GM12891 (cell line): ENCODE measurements at regions not wholly inside any gene's neighbourhood (a gene's known extent, or its start where the extent isn't known, plus 50 kb on each side); places are given as distances from the start of the nearest gene placed in this dataset.

Experiments
- DNase-seq: peaks from one replicate; pipeline ENCODE4 v3.0.0; 2011; ENCODE audit warnings: low spot score; ENCODE audit not compliant: insufficient read length
- FAIRE-seq: peaks from 2 replicates; lab custom pipeline; 2011; peaks lifted over from hg19 to GRCh38; lab: Jason Lieb, UNC
- PAX5 ChIP-seq: IDR thresholded peaks from 2 replicates; pipeline ENCODE4 v1.6.1; 2011; ENCODE audit warnings: low read length, moderate library complexity, mild to moderate bottlenecking; ENCODE audit not compliant: insufficient read depth, severe bottlenecking
- POLR2A ChIP-seq: IDR thresholded peaks from 2 replicates; pipeline ENCODE4 v1.6.1; 2011; ENCODE audit warnings: low read depth, low read length, control low read depth
- POLR2AphosphoS5 ChIP-seq: IDR thresholded peaks from 2 replicates; pipeline ENCODE4 v1.6.1; 2011; ENCODE audit warnings: low read depth, low read length, control low read depth
- POU2F2 ChIP-seq: IDR thresholded peaks from 2 replicates; pipeline ENCODE4 v1.6.1; 2011; ENCODE audit warnings: low read depth, mild to moderate bottlenecking, control low read depth, low read length, moderate library complexity
- SPI1 ChIP-seq: IDR thresholded peaks from 2 replicates; pipeline ENCODE4 v1.6.1; 2011; ENCODE audit warnings: low read depth, low read length, control low read depth
- TAF1 ChIP-seq: IDR thresholded peaks from 2 replicates; pipeline ENCODE4 v1.6.1; 2011; ENCODE audit warnings: low read depth, low read length, control low read depth

DNA sequence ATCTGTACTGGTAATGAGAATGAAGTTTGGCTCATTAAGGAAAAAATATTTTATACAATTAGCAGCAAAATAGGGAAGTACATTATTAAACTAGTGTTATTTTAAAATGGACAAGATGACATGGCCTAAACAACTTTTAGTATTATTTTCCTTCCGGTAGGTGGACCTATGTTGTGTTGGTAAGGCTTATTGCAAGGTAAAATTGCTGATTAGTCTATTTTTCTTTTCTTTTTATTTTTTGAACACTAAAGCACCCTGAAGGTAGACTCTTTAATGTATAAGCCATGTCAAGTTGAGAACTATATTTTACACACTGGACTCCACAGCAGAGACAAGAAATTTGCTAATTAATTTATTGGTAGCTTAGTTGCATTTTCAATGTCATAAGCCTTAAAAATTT is 239.5 kb upstream of the POT1 start:
- TF ChIP-seq POLR2A (no peak), PAX5 (no peak), POU2F2 (no peak)
- no peak for FAIRE-seq
- no peak for DNase-seq

DNA sequence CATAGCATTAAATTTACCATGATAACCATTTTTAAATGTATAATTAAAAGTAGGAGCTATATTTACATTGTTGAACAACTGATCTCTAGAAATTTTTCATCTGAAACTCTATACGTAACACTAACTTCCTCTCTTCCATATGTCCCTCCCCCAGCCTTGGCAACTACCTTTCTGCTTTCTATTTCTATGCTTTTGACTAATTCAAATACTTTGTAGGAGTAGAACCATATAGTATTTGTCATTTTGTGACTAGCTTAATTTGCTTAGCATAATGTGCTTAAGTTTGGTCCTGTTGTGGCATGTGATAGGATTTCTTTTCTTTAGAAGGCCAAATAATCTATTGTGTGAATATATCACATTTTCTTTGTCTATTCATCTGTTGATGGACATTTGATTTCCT is 225.3 kb upstream of the POT1 start:
- TF ChIP-seq POLR2AphosphoS5, result no peak
- TF ChIP-seq TAF1, result no peak
- no peak for TF ChIP-seq POU2F2
- TF ChIP-seq PAX5, result no peak
- TF ChIP-seq SPI1, result no peak; the same call in 1 of the 2 replicates
- TF ChIP-seq POLR2A, result no peak
- DNase-seq (no peak), FAIRE-seq (no peak)

DNA sequence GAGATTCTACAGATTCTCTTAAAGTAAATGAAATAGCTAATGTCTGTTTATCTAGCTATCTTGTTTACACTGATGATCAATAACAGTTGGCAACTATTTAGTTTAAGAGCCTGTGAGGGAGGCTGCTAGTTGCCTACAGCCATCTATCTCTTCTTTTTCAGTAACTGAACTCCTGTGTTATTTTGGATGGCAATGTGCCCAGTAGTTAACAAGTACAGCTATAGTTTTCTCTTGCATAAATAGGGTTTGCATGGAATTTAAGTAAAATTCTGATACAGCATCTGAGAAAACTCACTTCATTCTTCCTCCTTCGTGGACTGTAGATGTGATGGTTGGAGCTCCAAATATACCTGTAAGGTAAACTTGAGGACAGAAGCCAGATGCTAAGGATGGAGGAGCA is 219.5 kb upstream of the POT1 start:
- FAIRE-seq, result no peak
- no peak for TF ChIP-seq POLR2AphosphoS5
- TF ChIP-seq PAX5, result no peak
- TF ChIP-seq SPI1, result no peak
- no peak for TF ChIP-seq POLR2A
- TF ChIP-seq POU2F2, result no peak
- no peak for TF ChIP-seq TAF1
- no peak for DNase-seq

DNA sequence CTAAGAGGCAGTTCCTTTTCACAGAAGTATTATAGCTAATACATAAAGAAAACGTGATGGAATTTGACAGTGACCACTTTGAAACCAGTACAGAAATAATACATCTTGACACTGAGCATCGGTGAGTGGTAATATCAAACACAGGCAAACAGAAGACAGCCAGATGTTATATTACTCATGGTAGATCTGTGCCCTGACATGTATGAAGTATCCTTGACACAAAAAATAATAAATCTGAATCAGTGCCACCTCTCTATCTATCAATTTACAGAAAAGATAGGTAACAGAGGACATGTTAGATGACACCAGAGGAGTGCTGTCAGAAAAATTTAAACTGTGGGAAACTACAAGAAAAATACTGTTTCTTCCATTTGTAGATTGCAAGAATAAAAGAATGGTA is 217.4 kb upstream of the POT1 start:
- TF ChIP-seq POU2F2, result no peak
- TF ChIP-seq TAF1, result no peak
- no peak for TF ChIP-seq POLR2AphosphoS5
- no peak for TF ChIP-seq POLR2A
- TF ChIP-seq PAX5, result no peak
- no peak for TF ChIP-seq SPI1
- no peak for FAIRE-seq
- DNase-seq, result no peak

DNA sequence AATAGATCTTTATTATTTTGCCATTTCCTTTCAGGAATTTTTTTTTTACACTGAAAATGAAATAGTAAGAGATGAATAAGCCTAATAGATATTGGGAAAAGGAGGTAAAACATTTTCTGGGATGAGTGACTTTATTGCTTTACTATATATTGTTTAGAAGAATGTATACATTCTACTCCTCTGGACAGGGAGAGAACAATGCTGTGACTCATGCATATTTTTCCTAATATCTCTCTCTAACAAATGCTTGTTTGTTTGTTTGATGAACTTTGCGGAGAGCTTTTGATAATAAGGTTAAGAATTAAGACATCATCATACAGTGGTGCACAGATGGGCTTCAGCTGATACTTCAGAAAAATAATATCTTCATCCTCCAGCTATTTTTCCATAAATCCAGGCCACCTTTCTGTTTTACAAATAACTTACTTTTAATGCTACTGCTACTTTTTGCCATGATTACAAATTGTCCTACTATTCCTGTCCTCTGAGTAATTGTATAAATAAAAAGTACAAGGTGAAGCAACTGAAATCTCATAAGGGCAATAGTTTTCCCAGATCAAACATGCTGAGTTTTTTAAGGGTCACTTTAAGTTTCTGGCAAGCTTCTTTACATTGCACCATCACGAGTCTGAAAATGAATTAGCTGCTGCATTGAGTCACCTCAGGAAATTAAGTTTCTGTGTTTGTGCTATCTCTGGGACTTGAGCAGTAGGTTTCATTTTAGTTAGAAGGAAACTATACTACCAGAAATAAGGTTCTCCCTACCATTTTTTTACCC is 207.3 kb upstream of the POT1 start:
- DNase-seq (no peak), FAIRE-seq (no peak)
- TF ChIP-seq PAX5, result no peak
- no peak for TF ChIP-seq POLR2A
- TF ChIP-seq TAF1, result no peak
- TF ChIP-seq SPI1, result no peak
- TF ChIP-seq POLR2AphosphoS5, result no peak
- TF ChIP-seq POU2F2, result no peak

DNA sequence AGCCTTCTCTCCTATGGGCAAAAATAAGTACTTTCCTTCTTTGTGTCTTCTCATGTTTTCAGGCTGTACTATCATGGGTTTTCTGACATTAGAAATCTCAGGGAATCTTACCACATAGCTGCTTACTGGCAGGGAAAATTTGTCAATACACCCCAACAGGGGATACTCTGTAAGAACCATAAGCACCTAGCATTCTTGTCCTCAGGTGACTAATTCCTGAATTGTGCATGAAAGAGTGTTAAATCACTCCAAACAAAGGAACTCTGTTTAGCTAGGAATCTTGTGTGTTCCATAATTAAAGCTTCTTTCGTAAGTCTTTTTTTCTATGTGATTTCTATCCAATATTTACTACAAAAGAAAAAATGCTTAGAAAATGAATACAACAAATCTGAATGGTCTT is 206.7 kb upstream of the POT1 start:
- FAIRE-seq (no peak), DNase-seq (no peak)
- TF ChIP-seq SPI1, result no peak

DNA sequence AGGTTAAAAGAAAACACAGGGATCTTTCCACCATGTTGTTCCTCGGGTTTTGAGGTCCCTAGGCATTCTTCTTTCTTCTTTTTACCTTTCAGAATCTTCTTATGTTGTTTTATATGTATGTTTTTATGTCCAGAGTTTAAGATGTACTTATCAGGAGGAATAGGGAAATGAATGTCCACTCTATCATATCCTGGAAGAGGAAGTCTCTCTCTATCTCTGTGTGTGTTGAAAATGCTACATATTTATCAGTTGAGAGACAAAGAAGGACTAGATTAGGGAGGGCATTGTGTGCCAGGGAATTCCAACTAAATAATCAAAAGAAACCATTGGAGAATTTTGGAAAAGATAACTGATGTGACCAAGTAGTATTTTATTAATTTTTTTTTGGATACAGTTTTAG is 200.5 kb upstream of the POT1 start:
- FAIRE-seq, result no peak
- no peak for DNase-seq
- TF ChIP-seq POU2F2 (no peak), POLR2A (no peak), PAX5 (no peak), SPI1 (no peak), TAF1 (no peak), POLR2AphosphoS5 (no peak)

DNA sequence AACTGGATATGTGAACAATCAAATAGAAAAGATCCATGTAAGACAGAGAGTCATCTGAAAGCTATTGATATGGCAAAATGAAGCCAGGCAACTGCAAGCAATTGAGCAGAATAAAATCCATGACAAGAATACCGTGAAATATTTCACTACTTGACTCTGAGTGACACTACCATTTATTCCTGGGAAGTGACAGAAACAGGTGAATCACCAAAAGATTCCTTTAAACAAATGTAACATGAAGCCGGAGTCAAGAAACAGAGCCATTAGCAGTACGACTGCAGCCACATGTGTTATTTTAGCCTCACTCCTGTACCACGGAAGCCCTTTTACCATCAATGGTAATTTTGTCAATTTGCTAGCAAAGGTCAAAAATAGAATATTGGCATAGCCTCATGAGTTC is 197.7 kb upstream of the POT1 start:
- TF ChIP-seq POLR2A (no peak), POU2F2 (no peak), PAX5 (no peak), POLR2AphosphoS5 (no peak), SPI1 (no peak), TAF1 (no peak)
- DNase-seq (no peak), FAIRE-seq (no peak)

DNA sequence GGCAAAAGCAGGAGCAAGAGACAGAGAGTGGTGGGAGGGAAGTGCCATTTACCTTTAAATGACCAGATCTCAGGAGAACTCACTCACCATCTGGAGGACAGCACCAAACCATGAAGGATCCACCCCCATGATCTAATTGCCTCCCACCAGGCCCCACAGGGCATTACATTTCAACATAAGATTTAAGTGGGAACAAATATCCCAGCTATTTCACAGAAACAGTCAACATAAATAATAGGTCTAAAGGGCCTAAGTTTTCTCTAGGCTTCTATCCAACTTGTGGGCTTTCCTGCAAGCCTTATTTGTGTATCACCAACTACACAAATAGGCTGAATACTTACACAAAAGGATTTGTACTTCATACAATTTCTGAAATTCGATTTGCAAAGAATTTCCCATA is 196.8 kb upstream of the POT1 start:
- DNase-seq, result no peak
- no peak for TF ChIP-seq SPI1
- FAIRE-seq, result no peak

DNA sequence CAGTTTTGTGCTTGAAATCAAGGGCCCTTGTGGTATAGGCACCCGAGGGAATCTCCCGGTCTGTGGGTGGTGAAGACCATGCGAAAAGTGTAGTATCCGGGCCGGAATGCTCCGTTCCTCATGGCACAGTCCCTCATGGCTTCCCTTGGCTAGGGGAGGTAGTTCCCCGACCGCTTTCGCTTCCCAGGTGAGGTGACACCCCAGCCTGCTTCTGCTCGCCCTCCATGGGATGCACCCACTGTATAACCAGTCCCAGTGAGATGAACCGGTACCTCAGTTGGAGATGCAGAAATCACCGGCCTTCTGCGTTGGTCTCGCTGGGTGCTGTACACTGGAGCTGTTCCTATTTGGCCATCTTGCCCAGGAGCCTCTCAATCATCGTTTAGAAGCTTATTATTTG is 195.7 kb upstream of the POT1 start:
- FAIRE-seq, result no peak

More for the DNA sequence above, 195.7 kb upstream of the POT1 start:
- DNase-seq, result no peak
- TF ChIP-seq POLR2AphosphoS5 (no peak), POLR2A (no peak), TAF1 (no peak), POU2F2 (no peak), SPI1 (no peak), PAX5 (no peak)
